IPS-15b (cell line): ENCODE measurements at regions not wholly inside any gene's neighbourhood (a gene's known extent, or its start where the extent isn't known, plus 50 kb on each side); places are given as distances from the start of the nearest gene placed in this dataset.

ENCODE experiments used
- H3K27me3 ChIP-seq: one replicate; pipeline ENCODE4 v1.6.1; 2013; ENCODE audit warnings: low read length; ENCODE audit not compliant: control insufficient read depth, insufficient read depth
- H3K36me3 ChIP-seq: one replicate; pipeline ENCODE4 v1.6.1; 2013; ENCODE audit warnings: low read length; ENCODE audit not compliant: control insufficient read depth, insufficient read depth
- H3K4me1 ChIP-seq: one replicate; pipeline ENCODE4 v1.6.1; 2013; ENCODE audit warnings: mild to moderate bottlenecking, low read length; ENCODE audit not compliant: control insufficient read depth, insufficient read depth
- H3K4me3 ChIP-seq: one replicate; pipeline ENCODE4 v1.5.1; 2013; ENCODE audit warnings: low read depth, low read length
- H3K9ac ChIP-seq: one replicate; pipeline ENCODE4 v1.6.1; 2013; ENCODE audit warnings: low read depth, mild to moderate bottlenecking, low read length
- H3K9me3 ChIP-seq: one replicate; pipeline ENCODE4 v1.6.1; 2013; ENCODE audit warnings: mild to moderate bottlenecking, low read length; ENCODE audit not compliant: control insufficient read depth, insufficient read depth

DNA sequence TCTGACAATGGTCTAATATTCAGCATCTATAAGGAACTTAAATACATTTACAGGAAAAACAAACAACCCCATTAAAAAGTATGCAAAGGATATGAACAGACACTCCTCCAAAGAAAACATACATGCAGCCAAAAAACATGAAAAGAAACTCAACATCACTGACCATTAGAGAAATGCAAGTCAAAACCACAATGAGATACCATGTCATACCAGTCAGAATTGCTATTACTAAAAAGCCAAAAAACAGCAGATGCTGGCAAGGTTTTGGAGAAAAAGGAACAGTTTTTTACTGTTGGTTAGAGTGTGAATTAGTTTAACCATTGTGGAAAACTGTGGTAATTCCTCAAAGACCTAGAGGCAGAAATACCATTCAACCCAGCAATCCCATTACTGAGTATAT is 339.0 kb upstream of the ADGRB3 start:
- Histone ChIP-seq H3K4me1 (no peaks in the 10 kb centered on the region), H3K9ac (no peak overlapping the region), H3K9me3 (no peaks in the 10 kb centered on the region), H3K36me3 (no peaks in the 10 kb centered on the region), H3K27me3 (no peaks in the 10 kb centered on the region), H3K4me3 (no peak overlapping the region)

DNA sequence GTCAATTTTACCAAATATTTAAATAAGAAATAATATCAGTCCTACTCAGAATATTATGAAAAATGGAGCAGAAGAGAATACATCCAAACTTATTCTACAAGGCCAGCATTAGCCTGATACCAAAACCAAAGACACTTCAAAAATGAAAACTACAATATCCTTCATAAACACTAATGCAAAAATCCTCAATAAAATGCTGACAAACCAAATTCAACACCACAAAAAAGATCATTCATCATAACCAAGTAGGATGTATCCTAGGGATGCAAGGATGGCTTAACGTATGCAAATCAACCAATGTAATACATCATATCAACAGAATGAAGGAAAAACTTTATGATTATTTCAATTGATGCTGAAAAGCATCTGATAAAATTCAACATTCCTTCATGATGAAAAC is 352.4 kb upstream of the ADGRB3 start:
- H3K9ac ChIP-seq, result no peak overlapping the region
- H3K36me3 ChIP-seq, result no peaks in the 10 kb centered on the region

GRCh38 chr6:68279793-68280557 is 355.1 kb upstream of the ADGRB3 start:
- H3K4me3 ChIP-seq, result no peak overlapping the region
- no peaks in the 10 kb centered on the region for H3K36me3 ChIP-seq
- H3K9me3 ChIP-seq, result no peaks in the 10 kb centered on the region
- no peaks in the 10 kb centered on the region for H3K4me1 ChIP-seq
- H3K27me3 ChIP-seq, result no peaks in the 10 kb centered on the region
- H3K9ac ChIP-seq, result no peak overlapping the region

More for the DNA sequence above, 352.4 kb upstream of the ADGRB3 start:
- Histone ChIP-seq H3K9me3 (no peaks in the 10 kb centered on the region), H3K27me3 (no peaks in the 10 kb centered on the region), H3K4me1 (no peaks in the 10 kb centered on the region), H3K4me3 (no peak overlapping the region)

DNA sequence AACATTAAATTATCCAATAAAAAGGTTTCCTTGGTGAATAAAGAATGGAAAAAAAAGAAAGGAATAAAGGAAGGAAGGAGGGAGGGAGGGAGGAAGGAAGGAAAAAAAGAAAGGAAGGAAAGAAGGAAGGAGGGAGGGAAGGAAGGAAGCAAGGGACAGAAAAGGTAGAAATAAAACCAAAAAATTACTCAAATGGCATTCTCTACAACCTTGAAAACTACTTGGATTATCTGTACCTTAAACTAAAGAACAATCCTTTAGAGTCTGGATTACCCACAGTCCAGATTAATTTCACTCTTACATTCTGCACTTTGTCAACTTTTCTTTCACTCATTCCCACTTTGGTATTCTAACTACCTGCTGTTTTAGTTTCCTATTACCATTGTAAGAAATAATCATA is 361.8 kb upstream of the ADGRB3 start:
- H3K4me1 ChIP-seq, result no peaks in the 10 kb centered on the region
- H3K9me3 ChIP-seq, result no peaks in the 10 kb centered on the region
- no peak overlapping the region for H3K4me3 ChIP-seq
- no peaks in the 10 kb centered on the region for H3K36me3 ChIP-seq
- no peak overlapping the region for H3K9ac ChIP-seq
- H3K27me3 ChIP-seq, result no peaks in the 10 kb centered on the region

GRCh38 chr6:68256391-68256790 is 378.7 kb upstream of the ADGRB3 start:
- no peak overlapping the region for H3K4me3 ChIP-seq
- no peaks in the 10 kb centered on the region for H3K4me1 ChIP-seq
- H3K27me3 ChIP-seq, result no peaks in the 10 kb centered on the region
- H3K9me3 ChIP-seq, result no peaks in the 10 kb centered on the region
- H3K9ac ChIP-seq, result no peak overlapping the region
- no peaks in the 10 kb centered on the region for H3K36me3 ChIP-seq

GRCh38 chr6:68252632-68253031 is 382.4 kb upstream of the ADGRB3 start:
- Histone ChIP-seq H3K9me3 (no peaks in the 10 kb centered on the region), H3K36me3 (no peaks in the 10 kb centered on the region), H3K4me3 (no peak overlapping the region), H3K27me3 (no peaks in the 10 kb centered on the region), H3K9ac (no peak overlapping the region), H3K4me1 (no peaks in the 10 kb centered on the region)

GRCh38 chr6:68247782-68248181 is 387.3 kb upstream of the ADGRB3 start:
- Histone ChIP-seq H3K9ac (no peak overlapping the region), H3K36me3 (no peaks in the 10 kb centered on the region), H3K4me1 (no peaks in the 10 kb centered on the region), H3K9me3 (no peaks in the 10 kb centered on the region), H3K27me3 (no peaks in the 10 kb centered on the region), H3K4me3 (no peak overlapping the region)

GRCh38 chr6:68240726-68241125 is 394.4 kb upstream of the ADGRB3 start:
- Histone ChIP-seq H3K4me3 (no peak overlapping the region), H3K9me3 (no peaks in the 10 kb centered on the region), H3K27me3 (no peaks in the 10 kb centered on the region), H3K36me3 (no peaks in the 10 kb centered on the region), H3K9ac (no peak overlapping the region), H3K4me1 (no peaks in the 10 kb centered on the region)

DNA sequence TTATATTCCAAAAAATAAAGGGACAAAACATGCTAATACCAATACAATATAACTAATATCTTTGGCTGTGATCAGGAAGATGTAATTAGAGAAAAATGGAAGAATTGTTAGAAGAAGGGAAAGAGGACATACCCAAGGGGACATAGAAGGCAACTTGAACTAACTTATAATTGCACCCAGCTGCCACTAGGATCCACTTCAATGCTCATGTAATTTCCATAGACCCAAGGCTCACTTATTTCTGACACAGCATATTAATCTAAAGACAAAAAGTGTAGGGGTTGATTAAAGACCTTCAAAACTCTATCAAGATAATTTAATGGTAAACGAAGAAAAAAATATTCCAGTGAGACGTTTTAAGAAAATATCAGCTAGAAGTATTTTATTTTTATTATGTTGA is 396.0 kb upstream of the ADGRB3 start:
- H3K4me1 ChIP-seq, result no peaks in the 10 kb centered on the region
- H3K4me3 ChIP-seq, result no peak overlapping the region
- H3K27me3 ChIP-seq, result no peaks in the 10 kb centered on the region
- no peaks in the 10 kb centered on the region for H3K9me3 ChIP-seq
- H3K9ac ChIP-seq, result no peak overlapping the region
- H3K36me3 ChIP-seq, result no peaks in the 10 kb centered on the region

DNA sequence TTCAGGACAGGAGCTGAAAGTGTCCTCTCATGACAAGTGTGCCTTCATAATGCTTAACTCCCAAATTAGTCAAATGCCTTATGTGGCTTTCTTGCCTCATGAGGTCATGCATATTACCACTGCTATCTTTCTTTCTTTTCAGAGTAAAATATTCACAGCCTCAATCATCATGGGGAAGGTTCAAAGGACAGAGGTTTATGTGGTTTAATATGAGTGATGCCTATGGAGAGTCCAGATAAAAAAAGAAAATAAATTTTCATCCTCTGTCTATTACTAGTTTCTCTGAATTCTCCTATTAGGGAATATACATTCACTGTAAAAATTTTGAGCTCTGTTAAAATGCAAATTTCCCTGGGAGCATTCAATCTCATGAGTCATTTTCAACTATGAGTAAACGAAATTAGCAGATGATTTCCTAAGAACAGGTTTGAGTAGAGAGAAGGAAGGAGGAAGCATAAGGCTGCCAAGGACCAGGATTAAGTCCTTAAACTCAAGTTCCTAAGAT is 396.9 kb upstream of the ADGRB3 start:
- no peaks in the 10 kb centered on the region for H3K27me3 ChIP-seq
- no peaks in the 10 kb centered on the region for H3K4me1 ChIP-seq
- no peak overlapping the region for H3K9ac ChIP-seq
- no peak overlapping the region for H3K4me3 ChIP-seq
- H3K9me3 ChIP-seq, result no peaks in the 10 kb centered on the region
- no peaks in the 10 kb centered on the region for H3K36me3 ChIP-seq

DNA sequence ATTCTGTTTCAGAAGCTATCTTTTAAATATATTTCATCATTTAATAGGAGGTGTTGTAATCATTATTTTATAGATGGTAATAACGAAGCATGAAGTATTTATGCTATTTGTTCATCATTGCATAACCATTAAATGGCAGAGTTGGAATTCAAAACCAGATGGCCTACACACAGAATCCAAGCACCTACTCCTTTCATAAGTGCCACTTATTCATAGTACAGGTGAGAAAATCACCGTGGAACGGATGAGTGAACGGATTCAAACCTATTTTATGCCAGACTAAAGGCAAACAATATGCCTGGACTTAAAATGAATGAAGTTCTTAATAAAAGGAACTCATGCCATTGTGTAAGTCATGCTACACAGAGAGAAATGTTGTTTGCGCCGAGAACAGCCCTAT is 397.9 kb upstream of the ADGRB3 start:
- Histone ChIP-seq H3K9ac (no peak overlapping the region), H3K4me3 (no peak overlapping the region), H3K36me3 (no peaks in the 10 kb centered on the region), H3K27me3 (no peaks in the 10 kb centered on the region), H3K9me3 (no peaks in the 10 kb centered on the region), H3K4me1 (no peaks in the 10 kb centered on the region)

DNA sequence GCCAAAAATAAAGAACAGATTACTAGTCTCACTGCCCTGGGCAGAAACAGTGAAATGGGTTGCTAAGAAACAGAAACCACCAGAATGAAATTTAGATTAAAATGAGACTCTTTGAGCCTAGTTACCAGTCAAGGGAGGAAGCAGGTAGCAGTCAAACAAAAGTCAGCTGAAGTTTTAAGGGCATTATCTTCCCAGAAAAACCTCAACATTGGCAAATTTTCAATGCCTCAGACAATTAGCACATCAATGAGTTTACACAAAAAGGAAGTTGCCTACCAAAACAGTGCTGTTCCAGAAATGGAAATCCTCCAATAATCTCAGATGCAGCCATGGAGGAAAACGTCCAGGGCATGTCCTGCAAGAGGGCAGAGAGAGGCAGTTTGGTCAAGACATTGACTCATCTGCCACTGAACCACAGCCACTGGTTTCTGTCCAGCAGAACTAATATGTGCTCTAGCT is 399.7 kb upstream of the ADGRB3 start:
- Histone ChIP-seq H3K4me1 (no peaks in the 10 kb centered on the region), H3K27me3 (no peaks in the 10 kb centered on the region), H3K9ac (no peak overlapping the region), H3K4me3 (no peak overlapping the region), H3K36me3 (no peaks in the 10 kb centered on the region), H3K9me3 (no peaks in the 10 kb centered on the region)
